ENCODE measurements at regions not wholly inside any gene's neighbourhood (a gene's known extent, or its start where the extent isn't known, plus 50 kb on each side); places are given as distances from the start of the nearest gene placed in this dataset.
"Not testable (repeated sequence)": the region's sequence is repeated elsewhere in the genome, so short reads cannot be mapped to it uniquely, and the experiment has no call there.

GRCh38 chr9:74100042-74100441, 397.1 kb upstream of the RORB start:
- DNase-seq, result no peak

- DNase-seq, result not testable (repeated sequence)
Measured at GRCh38 chr9:74102148-74102547, 395.0 kb upstream of the RORB start.

GRCh38 chr9:74102702-74103101, 394.4 kb upstream of the RORB start:
- no peak for DNase-seq

- DNase-seq, result no peak
Measured at GRCh38 chr9:74107692-74108091, 389.4 kb upstream of the RORB start.

- no peak for DNase-seq
Measured at GRCh38 chr9:74115976-74116375, 381.2 kb upstream of the RORB start.

GRCh38 chr9:74117151-74117550, 380.0 kb upstream of the RORB start:
- DNase-seq, result no peak

- no peak for DNase-seq
Measured at GRCh38 chr9:74117731-74118130, 379.4 kb upstream of the RORB start.

- DNase-seq, result no peak
Measured at GRCh38 chr9:74120061-74120460, 377.1 kb upstream of the RORB start.

- DNase-seq, result no peak
Measured at GRCh38 chr9:74120470-74120869, 376.7 kb upstream of the RORB start.

- no peak for DNase-seq
Measured at GRCh38 chr9:74122216-74122615, 374.9 kb upstream of the RORB start.

- DNase-seq, result no peak
Measured at GRCh38 chr9:74122661-74123060, 374.5 kb upstream of the RORB start.

- no peak for DNase-seq
Measured at GRCh38 chr9:74125941-74126340, 371.2 kb upstream of the RORB start.

- no peak for DNase-seq
Measured at GRCh38 chr9:74132986-74133385, 364.1 kb upstream of the RORB start.

- no peak for DNase-seq
Measured at GRCh38 chr9:74133921-74134320, 363.2 kb upstream of the RORB start.

- no peak for DNase-seq
Measured at GRCh38 chr9:74138182-74138581, 359.0 kb upstream of the RORB start.

GRCh38 chr9:74140141-74140540, 357.0 kb upstream of the RORB start:
- no peak for DNase-seq

GRCh38 chr9:74147906-74148305, 349.2 kb upstream of the RORB start:
- no peak for DNase-seq

GRCh38 chr9:74172874-74173273, 324.3 kb upstream of the RORB start:
- DNase-seq, result no peak

GRCh38 chr9:74173284-74173683, 323.9 kb upstream of the RORB start:
- DNase-seq, result no peak

- not testable (repeated sequence) for DNase-seq
Measured at GRCh38 chr9:74197771-74198170, 299.4 kb upstream of the RORB start.

GRCh38 chr9:74205056-74205455, 292.1 kb upstream of the RORB start:
- DNase-seq, result no peak

GRCh38 chr9:74218385-74219063, 278.6 kb upstream of the RORB start:
- no peak for DNase-seq

- no peak for DNase-seq
Measured at GRCh38 chr9:74220327-74220726, 276.8 kb upstream of the RORB start.

- DNase-seq, result no peak
Measured at GRCh38 chr9:74236857-74237256, 260.3 kb upstream of the RORB start.

Data from right kidney (tissue), 1 donor.